PC-3 (cell line): ENCODE measurements at regions not wholly inside any gene's neighbourhood (a gene's known extent, or its start where the extent isn't known, plus 50 kb on each side); places are given as distances from the start of the nearest gene placed in this dataset.

ENCODE experiments used
- ATAC-seq: fragments of 200-7000 bp; cut with Tn5 transposase; 2 replicates; pipeline ENCODE4 v1.9.1; 2020; ENCODE audit warnings: mild to moderate bottlenecking, moderate library complexity
- BruUV-seq: library from RNA; stranded (reverse); fragments of 400-500 nt; replicated peaks from 2 replicates; lab custom pipeline; 2021; lab: Mats Ljungman, UMichigan
- CTCF ChIA-PET: fragments of 300-600 bp; sonication (Branson Sonifier 250); formaldehyde crosslinking; loops from one replicate; lab custom pipeline; 2022; ENCODE audit warnings: antibody characterized with exemption; lab: Charles Lee
- POLR2A ChIA-PET: fragments of 300-600 bp; sonication (Branson Sonifier 250); formaldehyde crosslinking; loops from one replicate; lab custom pipeline; 2022; ENCODE audit warnings: antibody characterized with exemption; ENCODE audit not compliant: unreplicated experiment; lab: Charles Lee
- DNase-seq: peaks from one replicate; pipeline ENCODE4 v3.0.0-alpha.2; 2015
- H2AFZ ChIP-seq: fragments of 300-600 bp; sonication (generic); 2 replicates; pipeline ENCODE4 v1.6.0; 2016; ENCODE audit warnings: antibody characterized with exemption, low read length
- H3F3A ChIP-seq: fragments of 300-600 bp; sonication (generic); one replicate; pipeline ENCODE4 v1.6.0; 2017; ENCODE audit warnings: antibody characterized with exemption, low read length, control low read depth, mild to moderate bottlenecking; ENCODE audit not compliant: unreplicated experiment
- H3K27ac ChIP-seq: fragments of 300-600 bp; sonication (generic); 2 replicates; pipeline ENCODE4 v1.5.1; 2016; ENCODE audit warnings: mild to moderate bottlenecking, low read length
- H3K27me3 ChIP-seq: fragments of 300-600 bp; sonication (generic); 2 replicates; pipeline ENCODE4 v1.6.1; 2016; ENCODE audit warnings: low read length, mixed read lengths
- H3K36me3 ChIP-seq: fragments of 300-600 bp; sonication (generic); 2 replicates; pipeline ENCODE4 v1.6.1; 2016; ENCODE audit warnings: low read depth, mixed run types, low read length, mixed read lengths
- H3K4me1 ChIP-seq: fragments of 300-600 bp; sonication (generic); 2 replicates; pipeline ENCODE4 v1.5.1; 2016; ENCODE audit warnings: low read length; ENCODE audit not compliant: insufficient read depth
- H3K4me2 ChIP-seq: fragments of 300-600 bp; sonication (generic); 2 replicates; pipeline ENCODE4 v1.6.0; 2016; ENCODE audit warnings: low read length
- H3K4me3 ChIP-seq: fragments of 300-600 bp; sonication (generic); 2 replicates; pipeline ENCODE4 v1.5.1; 2016; ENCODE audit warnings: mild to moderate bottlenecking, low read length, mixed read lengths
- H3K79me2 ChIP-seq: fragments of 300-600 bp; sonication (generic); 2 replicates; pipeline ENCODE4 v1.6.1; 2017; ENCODE audit warnings: low read length, mixed read lengths
- H3K9ac ChIP-seq: fragments of 300-600 bp; sonication (generic); 2 replicates; pipeline ENCODE4 v1.6.0; 2016; ENCODE audit warnings: mild to moderate bottlenecking, low read length
- H3K9me2 ChIP-seq: fragments of 300-600 bp; sonication (generic); replicated peaks from 2 replicates; pipeline ENCODE4 v1.6.1; 2016; ENCODE audit warnings: mixed run types, low read length, mixed read lengths
- H3K9me3 ChIP-seq: fragments of 300-600 bp; sonication (generic); 2 replicates; pipeline ENCODE4 v1.6.1; 2016; ENCODE audit warnings: low read length, mixed read lengths
- H4K20me1 ChIP-seq: fragments of 300-600 bp; sonication (generic); 2 replicates; pipeline ENCODE4 v1.6.1; 2016; ENCODE audit warnings: low read length, mixed read lengths
- EZH2 ChIP-seq: fragments of 300-600 bp; sonication (generic); IDR thresholded peaks from one replicate; pipeline ENCODE4 v1.6.1; 2017; ENCODE audit warnings: antibody characterized with exemption, mild to moderate bottlenecking, low read length; ENCODE audit not compliant: unreplicated experiment
- EZH2phosphoT487 ChIP-seq: fragments of 300-600 bp; sonication (generic); IDR thresholded peaks from 2 replicates; pipeline ENCODE4 v1.6.1; 2018; ENCODE audit warnings: mild to moderate bottlenecking, antibody characterized with exemption, low read length, borderline replicate concordance
- intact Hi-C: fragments of 100-400 bp; cut with micrococcal nuclease; formaldehyde crosslinking; loops from 2 replicates; pipeline ENCODE4 v1.9.0; 2023
- TF ChIP-seq, protein P1 (sequence below): fragments of 300-600 bp; sonication (generic); conservative IDR thresholded peaks from 2 replicates; pipeline ENCODE4 v1.5.1; 2017; ENCODE audit warnings: antibody characterized with exemption, low read depth, mild to moderate bottlenecking, low read length

DNA sequence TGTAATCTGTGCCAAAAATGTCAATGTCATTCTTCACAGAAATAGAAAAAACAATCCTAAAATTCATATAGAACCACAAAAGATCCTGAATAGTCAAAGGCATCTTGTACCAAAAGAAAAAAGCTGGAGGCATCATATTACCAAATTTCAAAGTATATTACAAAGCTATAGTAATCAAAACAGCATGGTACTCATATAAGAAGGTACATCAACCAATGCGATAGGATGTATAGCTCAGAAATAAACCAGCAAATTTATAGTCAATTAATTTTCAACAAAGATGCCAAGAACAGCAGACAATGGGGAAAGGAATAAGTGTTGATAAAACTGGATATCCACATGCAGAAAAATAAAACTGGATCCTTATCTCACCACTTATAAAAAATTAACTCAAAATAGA lies 150.5 kb upstream of the PRICKLE2 start:
- Histone ChIP-seq H3K9ac (no peak overlapping the region), H3K27me3 (no peaks in the 10 kb centered on the region), H3K4me2 (no peak overlapping the region), H3K27ac (no peak overlapping the region), H3K4me1 (no peaks in the 10 kb centered on the region), H3K9me2 (no peaks in the 10 kb centered on the region), H3K36me3 (no peaks in the 10 kb centered on the region), H3K4me3 (no peak overlapping the region), H3K79me2 (no peaks in the 10 kb centered on the region), H2AFZ (no peak overlapping the region), H3K9me3 (no peaks in the 10 kb centered on the region), H3F3A (no peaks in the 10 kb centered on the region), H4K20me1 (no peaks in the 10 kb centered on the region)
- intact Hi-C loops = no loop called here
- CTCF ChIA-PET = no interaction called here
- DNase-seq (no peak), ATAC-seq (no peak)
- TF ChIP-seq EZH2phosphoT487 (no peak), EZH2 (no peak)
- TF ChIP-seq, protein P1, sequence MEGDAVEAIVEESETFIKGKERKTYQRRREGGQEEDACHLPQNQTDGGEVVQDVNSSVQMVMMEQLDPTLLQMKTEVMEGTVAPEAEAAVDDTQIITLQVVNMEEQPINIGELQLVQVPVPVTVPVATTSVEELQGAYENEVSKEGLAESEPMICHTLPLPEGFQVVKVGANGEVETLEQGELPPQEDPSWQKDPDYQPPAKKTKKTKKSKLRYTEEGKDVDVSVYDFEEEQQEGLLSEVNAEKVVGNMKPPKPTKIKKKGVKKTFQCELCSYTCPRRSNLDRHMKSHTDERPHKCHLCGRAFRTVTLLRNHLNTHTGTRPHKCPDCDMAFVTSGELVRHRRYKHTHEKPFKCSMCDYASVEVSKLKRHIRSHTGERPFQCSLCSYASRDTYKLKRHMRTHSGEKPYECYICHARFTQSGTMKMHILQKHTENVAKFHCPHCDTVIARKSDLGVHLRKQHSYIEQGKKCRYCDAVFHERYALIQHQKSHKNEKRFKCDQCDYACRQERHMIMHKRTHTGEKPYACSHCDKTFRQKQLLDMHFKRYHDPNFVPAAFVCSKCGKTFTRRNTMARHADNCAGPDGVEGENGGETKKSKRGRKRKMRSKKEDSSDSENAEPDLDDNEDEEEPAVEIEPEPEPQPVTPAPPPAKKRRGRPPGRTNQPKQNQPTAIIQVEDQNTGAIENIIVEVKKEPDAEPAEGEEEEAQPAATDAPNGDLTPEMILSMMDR = no peak
- no TSS peak for BruUV-seq
- POLR2A ChIA-PET = no interaction called here

DNA sequence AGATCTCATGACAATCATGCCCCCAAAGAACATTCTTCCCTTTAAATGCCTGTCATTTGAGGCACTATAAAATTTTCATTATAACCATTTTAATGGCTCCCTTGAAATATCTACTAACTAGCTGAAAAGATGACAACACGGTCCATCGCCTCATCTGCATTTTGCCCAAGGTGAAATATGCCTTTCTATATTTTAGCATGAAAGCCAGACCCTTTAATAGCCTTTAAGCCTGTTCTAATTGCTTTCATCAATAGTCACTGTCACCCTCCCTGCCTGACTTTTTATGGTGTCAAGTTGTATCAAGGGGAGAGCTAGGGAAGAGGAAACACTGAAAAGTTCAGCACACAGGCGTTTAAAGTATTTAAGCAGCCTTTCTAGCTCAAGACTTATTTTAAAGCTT lies 144.1 kb upstream of the PRICKLE2 start:
- no peak for TF ChIP-seq EZH2
- TF ChIP-seq, protein P1 = no peak
- TF ChIP-seq EZH2phosphoT487 = no peak
- intact Hi-C loops = no loop called here
- CTCF ChIA-PET = no interaction called here
- Histone ChIP-seq H3K4me2 (no peak overlapping the region), H2AFZ (no peak overlapping the region), H3K9ac (no peak overlapping the region), H3K27ac (no peak overlapping the region), H3K9me2 (no peaks in the 10 kb centered on the region), H3K36me3 (no peaks in the 10 kb centered on the region), H4K20me1 (no peaks in the 10 kb centered on the region), H3K27me3 (no peaks in the 10 kb centered on the region), H3K4me1 (no peaks in the 10 kb centered on the region), H3K79me2 (no peaks in the 10 kb centered on the region), H3K9me3 (no peaks in the 10 kb centered on the region), H3K4me3 (no peak overlapping the region), H3F3A (no peaks in the 10 kb centered on the region)
- POLR2A ChIA-PET = no interaction called here
- no peak for ATAC-seq
- no peak for DNase-seq
- no TSS peak for BruUV-seq

DNA sequence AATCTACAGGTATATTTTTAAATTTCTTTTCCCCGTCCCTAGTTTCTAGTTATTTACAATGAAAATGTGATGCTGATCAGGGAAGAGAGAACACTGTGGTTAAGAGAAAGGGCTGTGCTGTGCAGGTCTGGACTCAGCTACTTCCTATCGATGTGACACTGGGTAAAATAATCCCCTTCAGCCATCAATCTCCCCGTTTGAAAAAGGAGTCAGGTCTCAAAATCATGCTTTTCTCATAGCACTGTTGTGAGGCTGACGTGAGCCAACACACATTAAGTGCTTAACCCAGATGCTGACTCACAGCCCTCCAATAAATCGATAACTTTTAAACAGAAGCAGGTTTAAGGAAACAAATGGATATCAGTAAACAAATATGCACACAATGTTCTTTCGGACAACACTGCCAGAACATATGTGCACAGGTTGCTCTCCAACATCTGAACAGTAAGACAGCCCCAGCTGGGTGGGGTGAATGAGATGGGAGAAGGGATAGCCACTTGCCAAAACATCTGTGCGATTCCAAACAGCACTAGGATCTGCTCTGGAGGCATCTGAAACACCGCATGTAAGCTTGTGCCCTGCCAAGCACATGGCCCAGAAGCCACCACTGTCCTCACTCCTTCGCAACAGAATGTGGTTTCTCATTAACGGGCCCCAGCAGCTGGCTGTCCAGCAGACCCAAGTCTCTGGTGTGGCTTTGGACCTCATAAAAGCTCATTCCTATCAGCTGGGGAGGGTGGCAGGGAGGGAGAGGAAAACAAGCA lies 143.2 kb upstream of the PRICKLE2 start:
- no peaks in the 10 kb centered on the region for H4K20me1 ChIP-seq
- no peak overlapping the region for H2AFZ ChIP-seq
- H3K9me3 ChIP-seq = no peaks in the 10 kb centered on the region
- H3K27ac ChIP-seq = no peak overlapping the region
- CTCF ChIA-PET = no interaction called here
- no peaks in the 10 kb centered on the region for H3K9me2 ChIP-seq
- no peaks in the 10 kb centered on the region for H3K79me2 ChIP-seq
- H3F3A ChIP-seq = no peaks in the 10 kb centered on the region
- TF ChIP-seq EZH2 (no peak), EZH2phosphoT487 (no peak)
- TF ChIP-seq, protein P1 = no peak
- no peaks in the 10 kb centered on the region for H3K4me1 ChIP-seq
- ATAC-seq = no peak
- no peaks in the 10 kb centered on the region for H3K36me3 ChIP-seq
- no TSS peak for BruUV-seq
- no peak overlapping the region for H3K9ac ChIP-seq
- intact Hi-C loops = no loop called here
- H3K27me3 ChIP-seq = no peaks in the 10 kb centered on the region
- no peak for DNase-seq
- H3K4me2 ChIP-seq = no peak overlapping the region
- POLR2A ChIA-PET = no interaction called here
- H3K4me3 ChIP-seq = no peak overlapping the region
